Trophoblast cell (in vitro differentiated cells and primary cell): ENCODE measurements at regions not wholly inside any gene's neighbourhood (a gene's known extent, or its start where the extent isn't known, plus 50 kb on each side); places are given as distances from the start of the nearest gene placed in this dataset.
A peak's percentile ranks its signal among the peaks of the same experiment; 100 is the strongest.

ENCODE experiments used
- DNase-seq, 2 donors: peaks; one replicate each; pipeline ENCODE4 v3.0.0-alpha.2; 2016
- H2AFZ ChIP-seq: 2 replicates; pipeline ENCODE4 v1.6.1; 2013; ENCODE audit warnings: low read length, moderate library complexity, mild to moderate bottlenecking; ENCODE audit not compliant: insufficient read depth, poor library complexity
- H2AK5ac ChIP-seq: 2 replicates; pipeline ENCODE4 v1.6.1; 2013; ENCODE audit warnings: mild to moderate bottlenecking, low read length
- H2BK120ac ChIP-seq: 2 replicates; pipeline ENCODE4 v1.6.1; 2013; ENCODE audit warnings: low read length, mild to moderate bottlenecking, moderate library complexity; ENCODE audit not compliant: insufficient read depth, poor library complexity
- H2BK12ac ChIP-seq: 2 replicates; pipeline ENCODE4 v1.6.1; 2013; ENCODE audit warnings: mild to moderate bottlenecking, low read length, moderate library complexity
- H2BK5ac ChIP-seq: 2 replicates; pipeline ENCODE4 v1.6.1; 2013; ENCODE audit warnings: low read length, low read depth, moderate library complexity, mild to moderate bottlenecking; ENCODE audit not compliant: poor library complexity
- H3K14ac ChIP-seq: 2 replicates; pipeline ENCODE4 v1.6.1; 2013; ENCODE audit warnings: mild to moderate bottlenecking, low read length
- H3K18ac ChIP-seq: 2 replicates; pipeline ENCODE4 v1.6.1; 2013; ENCODE audit warnings: mild to moderate bottlenecking, low read length
- H3K23ac ChIP-seq: 2 replicates; pipeline ENCODE4 v1.6.1; 2013; ENCODE audit warnings: low read length
- H3K27ac ChIP-seq: 2 replicates; pipeline ENCODE4 v1.5.1; 2013; ENCODE audit warnings: low read depth, mild to moderate bottlenecking, inconsistent platforms, low read length, moderate library complexity
- H3K27me3 ChIP-seq: 2 replicates; pipeline ENCODE4 v1.6.1; 2013; ENCODE audit warnings: inconsistent platforms, mild to moderate bottlenecking, low read length, moderate library complexity; ENCODE audit not compliant: insufficient read depth
- H3K36me3 ChIP-seq, 2 experiments: 1 replicate in 1 of 2; 2 replicates in 1 of 2; pipeline ENCODE4 v1.6.1; 2013; ENCODE audit warnings: low read length in 2 of 2, mild to moderate bottlenecking in 2 of 2, moderate library complexity in 1 of 2; ENCODE audit not compliant: insufficient read depth in 2 of 2, control insufficient read depth in 1 of 2
- H3K4ac ChIP-seq: 2 replicates; pipeline ENCODE4 v1.6.1; 2013; ENCODE audit warnings: low read depth, mild to moderate bottlenecking, low read length, moderate library complexity
- H3K4me1 ChIP-seq, 2 experiments: 1 replicate in 1 of 2; 2 replicates in 1 of 2; pipeline ENCODE4 v1.6.1; 2013; ENCODE audit warnings: low read length in 2 of 2, mild to moderate bottlenecking in 2 of 2, moderate library complexity in 1 of 2; ENCODE audit not compliant: insufficient read depth in 2 of 2, control insufficient read depth in 1 of 2
- H3K4me2 ChIP-seq: 2 replicates; pipeline ENCODE4 v1.6.1; 2013; ENCODE audit warnings: inconsistent platforms, mild to moderate bottlenecking, low read length, moderate library complexity
- H3K4me3 ChIP-seq: 2 replicates; pipeline ENCODE4 v1.5.1; 2013; ENCODE audit warnings: mild to moderate bottlenecking, low read depth, low read length, inconsistent platforms
- H3K79me1 ChIP-seq: one replicate; pipeline ENCODE4 v1.6.1; 2013; ENCODE audit warnings: low read length
- H3K79me2 ChIP-seq: 2 replicates; pipeline ENCODE4 v1.6.1; 2013; ENCODE audit warnings: low read length, mild to moderate bottlenecking; ENCODE audit not compliant: control insufficient read depth, insufficient read depth, poor library complexity
- H3K9ac ChIP-seq: 2 replicates; pipeline ENCODE4 v1.6.1; 2013; ENCODE audit warnings: mild to moderate bottlenecking, low read length
- H3K9me3 ChIP-seq: 2 replicates; pipeline ENCODE4 v1.6.1; 2013; ENCODE audit warnings: low read depth, mild to moderate bottlenecking, control low read depth, inconsistent platforms, low read length; ENCODE audit not compliant: insufficient read depth
- H4K12ac ChIP-seq: 2 replicates; pipeline ENCODE4 v1.6.1; 2013; ENCODE audit warnings: low read depth, mild to moderate bottlenecking, low read length, moderate library complexity
- H4K8ac ChIP-seq: 2 replicates; pipeline ENCODE4 v1.6.1; 2013; ENCODE audit warnings: low read depth, mild to moderate bottlenecking, low read length, moderate library complexity
- H4K91ac ChIP-seq: one replicate; pipeline ENCODE4 v1.6.1; 2013; ENCODE audit warnings: low read depth, mild to moderate bottlenecking, low read length, moderate library complexity
- WGBS: extraction: QIAGEN DNeasy Blood & Tissue Kit; methylation state at CpG from one replicate; pipeline ENCODE4 v1.1.7; 2013; ENCODE audit warnings: missing lambda C conversion rate; ENCODE audit not compliant: insufficient read length, insufficient coverage; ENCODE audit errors: extremely low coverage; 5-methylcytosine and 5-hydroxymethylcytosine counted together

DNA sequence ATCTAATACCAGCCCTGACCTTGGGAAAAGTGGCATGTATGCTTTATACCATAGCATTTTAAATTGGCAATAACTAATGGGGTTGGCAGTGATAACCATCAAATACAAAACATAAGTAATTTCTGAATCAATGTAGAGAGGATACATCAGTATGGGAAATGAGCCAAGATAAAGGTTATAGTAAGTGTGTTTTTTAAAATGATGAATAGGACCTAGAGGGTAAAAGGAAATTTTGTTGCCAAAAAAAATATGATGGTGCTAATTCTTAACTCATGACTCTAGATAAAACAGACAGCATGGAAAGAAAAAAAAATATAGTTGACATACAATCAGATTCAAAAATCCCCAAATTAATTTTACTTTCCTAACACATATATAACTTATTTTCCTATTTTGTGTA, 75.4 kb upstream of the ROBO1 start:
- no peak overlapping the region for H4K8ac ChIP-seq
- H3K4ac ChIP-seq = no peak overlapping the region
- H4K91ac ChIP-seq = no peak overlapping the region
- H3K23ac ChIP-seq = no peak overlapping the region
- no peak overlapping the region for H3K18ac ChIP-seq
- H2BK120ac ChIP-seq = no peak overlapping the region
- H3K14ac ChIP-seq = no peak overlapping the region
- H3K27ac ChIP-seq = no peak overlapping the region
- H2AFZ ChIP-seq = no peak overlapping the region
- no peaks in the 10 kb centered on the region for H3K9me3 ChIP-seq
- H3K4me1 ChIP-seq = no peaks in the 10 kb centered on the region
- H4K12ac ChIP-seq = no peak overlapping the region
- no peak overlapping the region for H3K4me3 ChIP-seq
- H3K79me1 ChIP-seq = no peaks in the 10 kb centered on the region
- no peaks in the 10 kb centered on the region for H3K79me2 ChIP-seq
- DNase-seq = no peak
- H3K9ac ChIP-seq = no peak overlapping the region
- no peak overlapping the region for H2AK5ac ChIP-seq
- no peak overlapping the region for H2BK12ac ChIP-seq
- H3K27me3 ChIP-seq = no peaks in the 10 kb centered on the region
- H2BK5ac ChIP-seq = no peak overlapping the region
- H3K4me2 ChIP-seq = no peak overlapping the region
- H3K36me3 ChIP-seq = no peaks in the 10 kb centered on the region

DNA sequence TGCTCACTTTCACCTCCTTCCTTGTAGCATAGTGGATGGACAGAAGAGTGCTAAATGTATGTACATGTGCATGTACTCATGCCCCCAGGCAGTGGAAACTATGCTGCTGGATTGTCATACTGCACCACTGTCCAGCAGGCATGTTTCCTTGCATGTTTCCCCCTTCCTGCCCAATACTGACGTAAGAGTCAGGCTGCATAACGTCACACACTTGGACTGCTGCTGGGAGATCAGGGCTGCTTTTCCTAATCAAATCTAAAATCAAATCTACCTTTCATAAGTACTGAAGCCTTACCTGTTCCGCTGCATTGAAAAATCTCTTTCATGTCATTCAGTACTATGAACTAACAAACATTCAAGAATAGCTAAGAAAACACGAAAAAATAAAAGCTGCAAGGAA, 67.9 kb upstream of the ROBO1 start:
- Histone ChIP-seq H3K23ac (no peak overlapping the region), H2BK120ac (no peak overlapping the region), H3K9me3 (no peaks in the 10 kb centered on the region), H3K79me2 (no peaks in the 10 kb centered on the region), H3K18ac (no peak overlapping the region), H2BK5ac (no peak overlapping the region), H3K27ac (no peak overlapping the region), H2AK5ac (no peak overlapping the region), H3K4ac (no peak overlapping the region), H4K12ac (no peak overlapping the region), H2BK12ac (no peak overlapping the region), H4K8ac (no peak overlapping the region), H2AFZ (no peak overlapping the region), H3K14ac (no peak overlapping the region), H3K4me3 (no peak overlapping the region), H3K4me1 (no peaks in the 10 kb centered on the region), H3K4me2 (no peak overlapping the region), H3K9ac (no peak overlapping the region), H3K79me1 (no peaks in the 10 kb centered on the region), H3K36me3 (no peaks in the 10 kb centered on the region), H4K91ac (no peak overlapping the region), H3K27me3 (no peaks in the 10 kb centered on the region)
- no CpG with 5 or more reads among the region's 4 CpGs for WGBS
- DNase-seq = peak; percentile 92 to 98

DNA sequence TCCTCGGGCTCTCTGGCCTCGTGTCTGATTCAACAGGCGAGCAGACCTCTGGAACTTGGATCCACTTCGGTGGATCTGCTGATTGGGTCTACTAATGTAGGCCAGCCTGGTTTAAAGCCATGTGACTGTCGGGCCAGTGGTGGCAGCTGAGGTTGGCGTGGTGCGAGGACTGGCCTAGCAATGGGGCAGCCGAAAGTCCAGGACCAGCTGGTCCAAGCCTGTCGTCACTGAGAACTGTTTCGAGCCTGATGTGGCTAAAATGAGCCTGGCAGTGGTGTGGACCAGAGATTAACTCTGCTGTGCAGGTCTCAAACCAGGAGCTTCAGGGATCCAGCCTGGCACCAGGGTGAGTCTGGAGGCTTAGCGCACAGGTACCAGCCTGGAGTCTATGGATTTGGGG, 56.4 kb upstream of the ROBO1 start:
- H3K14ac ChIP-seq = no peak overlapping the region
- H2AK5ac ChIP-seq = no peak overlapping the region
- H2BK12ac ChIP-seq = no peak overlapping the region
- no peaks in the 10 kb centered on the region for H3K36me3 ChIP-seq
- H3K79me1 ChIP-seq = no peaks in the 10 kb centered on the region
- H3K27me3 ChIP-seq = no peaks in the 10 kb centered on the region
- H3K9ac ChIP-seq = no peak overlapping the region
- no CpG with 5 or more reads among the region's 11 CpGs for WGBS
- H4K12ac ChIP-seq = no peak overlapping the region
- no peak overlapping the region for H2AFZ ChIP-seq
- no peak for DNase-seq
- H3K23ac ChIP-seq = no peak overlapping the region
- no peak overlapping the region for H3K18ac ChIP-seq
- H3K4me3 ChIP-seq = no peak overlapping the region
- H4K91ac ChIP-seq = no peak overlapping the region
- no peak overlapping the region for H3K4ac ChIP-seq
- H2BK120ac ChIP-seq = no peak overlapping the region
- H4K8ac ChIP-seq = no peak overlapping the region
- H3K4me1 ChIP-seq = no peaks in the 10 kb centered on the region
- no peaks in the 10 kb centered on the region for H3K79me2 ChIP-seq
- no peaks in the 10 kb centered on the region for H3K9me3 ChIP-seq
- H3K4me2 ChIP-seq = no peak overlapping the region
- H3K27ac ChIP-seq = no peak overlapping the region
- H2BK5ac ChIP-seq = no peak overlapping the region

DNA sequence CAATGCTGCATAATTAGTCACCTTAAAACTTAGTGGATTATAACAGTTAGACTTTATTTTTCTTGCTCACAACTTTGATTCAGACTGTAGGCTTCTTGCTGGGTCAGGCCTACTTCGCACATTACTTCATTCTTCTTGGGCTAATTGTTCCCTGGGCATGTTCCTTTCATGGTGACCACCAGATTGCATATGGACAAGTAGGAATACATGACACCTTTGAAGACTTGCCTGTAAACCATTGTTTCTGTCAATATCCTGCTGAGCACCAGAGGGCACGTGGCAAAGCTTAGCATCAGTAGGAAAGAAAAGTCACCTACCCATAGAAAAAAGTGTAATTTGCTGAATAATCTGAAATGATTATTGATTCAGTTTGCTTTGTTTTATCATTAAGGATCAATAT, 54.3 kb upstream of the ROBO1 start:
- H3K27me3 ChIP-seq = no peaks in the 10 kb centered on the region
- no peak overlapping the region for H3K18ac ChIP-seq
- H2BK5ac ChIP-seq = no peak overlapping the region
- DNase-seq = no peak
- H2BK12ac ChIP-seq = no peak overlapping the region
- no peaks in the 10 kb centered on the region for H3K79me2 ChIP-seq
- WGBS = no CpG with 5 or more reads among the region's 2 CpGs
- no peak overlapping the region for H3K27ac ChIP-seq
- H4K12ac ChIP-seq = no peak overlapping the region
- H3K23ac ChIP-seq = no peak overlapping the region
- H3K4me3 ChIP-seq = no peak overlapping the region
- no peak overlapping the region for H2AFZ ChIP-seq
- no peaks in the 10 kb centered on the region for H3K79me1 ChIP-seq
- no peak overlapping the region for H2BK120ac ChIP-seq
- no peak overlapping the region for H3K4me2 ChIP-seq
- no peak overlapping the region for H2AK5ac ChIP-seq
- no peaks in the 10 kb centered on the region for H3K4me1 ChIP-seq
- H3K36me3 ChIP-seq = no peaks in the 10 kb centered on the region
- H3K14ac ChIP-seq = no peak overlapping the region
- no peak overlapping the region for H4K8ac ChIP-seq
- H3K4ac ChIP-seq = no peak overlapping the region
- no peak overlapping the region for H4K91ac ChIP-seq
- H3K9ac ChIP-seq = no peak overlapping the region
- H3K9me3 ChIP-seq = no peaks in the 10 kb centered on the region

DNA sequence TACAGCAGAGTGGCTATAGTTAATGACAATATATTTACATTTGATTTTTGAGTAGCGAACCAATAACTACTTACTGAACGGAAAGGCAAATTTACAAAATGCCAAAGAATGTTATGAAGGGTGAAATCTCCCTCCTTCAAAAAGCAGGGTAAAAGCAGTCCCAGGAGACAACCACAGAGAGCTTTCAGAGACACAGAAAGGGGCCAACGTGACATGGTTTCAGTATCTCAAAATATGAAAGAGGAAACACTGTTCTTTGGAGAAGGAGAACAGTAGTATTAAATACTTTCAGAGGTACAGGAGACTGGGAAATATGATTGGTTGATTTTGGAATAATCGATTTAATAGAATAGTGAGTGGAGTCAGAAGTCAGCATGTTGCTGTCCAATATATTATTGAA, 52.3 kb upstream of the ROBO1 start:
- 100% methylated on average over 1 of the region's 4 CpGs for WGBS
- H3K27ac ChIP-seq = no peak overlapping the region
- H4K8ac ChIP-seq = no peak overlapping the region

More for the DNA sequence above, 52.3 kb upstream of the ROBO1 start:
- no peak overlapping the region for H3K18ac ChIP-seq
- no peak overlapping the region for H3K14ac ChIP-seq
- no peak overlapping the region for H3K23ac ChIP-seq
- H3K36me3 ChIP-seq = no peaks in the 10 kb centered on the region
- no peaks in the 10 kb centered on the region for H3K79me1 ChIP-seq
- no peak overlapping the region for H2BK120ac ChIP-seq
- no peaks in the 10 kb centered on the region for H3K27me3 ChIP-seq
- H2AFZ ChIP-seq = no peak overlapping the region
- H3K9me3 ChIP-seq = no peaks in the 10 kb centered on the region
- no peak overlapping the region for H2AK5ac ChIP-seq
- no peaks in the 10 kb centered on the region for H3K4me1 ChIP-seq
- no peak overlapping the region for H4K91ac ChIP-seq
- no peak overlapping the region for H3K9ac ChIP-seq
- H3K4me2 ChIP-seq = no peak overlapping the region
- no peak for DNase-seq
- no peak overlapping the region for H4K12ac ChIP-seq
- no peak overlapping the region for H3K4me3 ChIP-seq
- H3K4ac ChIP-seq = no peak overlapping the region
- H2BK5ac ChIP-seq = no peak overlapping the region
- no peaks in the 10 kb centered on the region for H3K79me2 ChIP-seq
- no peak overlapping the region for H2BK12ac ChIP-seq
